Esophagus muscularis mucosa (tissue), 3 donors: ENCODE measurements at regions not wholly inside any gene's neighbourhood (a gene's known extent, or its start where the extent isn't known, plus 50 kb on each side); places are given as distances from the start of the nearest gene placed in this dataset.

Experiments
- POLR2A ChIP-seq: fragments of 450-650 bp; IDR thresholded peaks from one replicate; pipeline ENCODE4 v1.6.1; 2017; ENCODE audit warnings: antibody characterized with exemption, moderate library complexity, mild to moderate bottlenecking, low read depth
- POLR2AphosphoS5 ChIP-seq, 2 donors: sonication (generic); formaldehyde crosslinking; IDR thresholded peaks; one replicate each; pipeline ENCODE4 v1.6.1; 2017; ENCODE audit warnings: antibody characterized with exemption in 2 of 2
- TF ChIP-seq, protein P1 (sequence below), 3 experiments: fragments of 200-600 bp in 2 of 3; fragments of 450-650 bp in 1 of 3; sonication (generic) in 2 of 3; IDR thresholded peaks; one replicate each; pipeline ENCODE4 v1.5.1; 2017 to 2019; ENCODE audit warnings: antibody characterized with exemption in 3 of 3, mild to moderate bottlenecking in 2 of 3, moderate library complexity in 1 of 3

GRCh38 chr7:4319280-4319679 lies 362.8 kb upstream of the FOXK1 start:
- TF ChIP-seq POLR2A (no peak), POLR2AphosphoS5 (IDR thresholded peaks at IDR 0.05) (no peak)
- TF ChIP-seq, protein P1, sequence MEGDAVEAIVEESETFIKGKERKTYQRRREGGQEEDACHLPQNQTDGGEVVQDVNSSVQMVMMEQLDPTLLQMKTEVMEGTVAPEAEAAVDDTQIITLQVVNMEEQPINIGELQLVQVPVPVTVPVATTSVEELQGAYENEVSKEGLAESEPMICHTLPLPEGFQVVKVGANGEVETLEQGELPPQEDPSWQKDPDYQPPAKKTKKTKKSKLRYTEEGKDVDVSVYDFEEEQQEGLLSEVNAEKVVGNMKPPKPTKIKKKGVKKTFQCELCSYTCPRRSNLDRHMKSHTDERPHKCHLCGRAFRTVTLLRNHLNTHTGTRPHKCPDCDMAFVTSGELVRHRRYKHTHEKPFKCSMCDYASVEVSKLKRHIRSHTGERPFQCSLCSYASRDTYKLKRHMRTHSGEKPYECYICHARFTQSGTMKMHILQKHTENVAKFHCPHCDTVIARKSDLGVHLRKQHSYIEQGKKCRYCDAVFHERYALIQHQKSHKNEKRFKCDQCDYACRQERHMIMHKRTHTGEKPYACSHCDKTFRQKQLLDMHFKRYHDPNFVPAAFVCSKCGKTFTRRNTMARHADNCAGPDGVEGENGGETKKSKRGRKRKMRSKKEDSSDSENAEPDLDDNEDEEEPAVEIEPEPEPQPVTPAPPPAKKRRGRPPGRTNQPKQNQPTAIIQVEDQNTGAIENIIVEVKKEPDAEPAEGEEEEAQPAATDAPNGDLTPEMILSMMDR (IDR thresholded peaks at IDR 0.05), result no peak
